HG03520 (cell line): ENCODE measurements at regions not wholly inside any gene's neighbourhood (a gene's known extent, or its start where the extent isn't known, plus 50 kb on each side); places are given as distances from the start of the nearest gene placed in this dataset.
A peak's percentile ranks its signal among the peaks of the same experiment; 100 is the strongest.

Experiments used
- ATAC-seq: cut with Tn5 transposase; IDR thresholded peaks from one replicate; pipeline ENCODE4 v1.9.1; 2021; ENCODE audit warnings: mild to moderate bottlenecking, moderate library complexity; ENCODE audit not compliant: unreplicated experiment

- ATAC-seq = no peak
Measured at GRCh38 chr11:128266893-128267292, 320.5 kb downstream of the ETS1 start.

DNA sequence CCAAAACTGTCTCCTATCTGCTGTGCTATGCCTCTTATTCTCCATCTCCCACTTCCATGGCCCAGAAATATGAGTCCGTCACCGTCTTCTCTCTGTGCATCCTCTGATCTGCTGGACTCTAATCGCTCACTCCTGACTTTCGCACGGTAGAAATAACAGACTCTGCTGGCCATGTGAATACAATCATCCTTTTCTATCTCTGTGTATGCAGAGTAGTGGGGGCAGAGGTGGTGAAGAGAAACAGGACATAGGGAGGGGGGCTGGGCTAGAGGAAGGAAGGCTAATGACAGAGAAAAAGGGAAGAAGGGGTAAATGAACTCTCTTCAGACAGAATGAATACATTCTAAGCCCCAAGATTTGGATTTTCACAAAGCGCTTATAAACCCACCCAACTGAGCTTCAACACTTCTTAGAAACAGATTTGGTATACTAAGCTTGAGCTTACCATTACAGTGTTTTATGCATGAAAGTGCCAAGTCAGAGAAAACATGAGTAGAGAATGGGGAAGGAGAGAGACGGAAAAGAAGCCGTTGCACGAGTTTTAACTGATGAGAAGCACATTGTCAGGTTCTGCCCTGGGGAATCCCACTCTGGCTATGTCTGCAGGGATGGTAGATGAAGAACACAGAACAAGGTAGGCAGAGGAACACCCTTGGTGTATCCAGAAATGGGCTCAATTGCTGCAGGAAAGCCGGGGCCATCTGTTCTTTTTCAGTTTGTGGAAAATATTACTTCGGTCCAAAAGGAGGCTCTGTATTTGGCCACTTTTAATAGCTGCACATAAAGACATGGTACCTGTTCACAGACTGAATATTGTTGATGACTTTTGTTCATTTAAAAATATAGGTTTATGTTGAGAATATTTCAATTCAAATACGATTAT lies 324.7 kb downstream of the ETS1 start:
- ATAC-seq = no peak

DNA sequence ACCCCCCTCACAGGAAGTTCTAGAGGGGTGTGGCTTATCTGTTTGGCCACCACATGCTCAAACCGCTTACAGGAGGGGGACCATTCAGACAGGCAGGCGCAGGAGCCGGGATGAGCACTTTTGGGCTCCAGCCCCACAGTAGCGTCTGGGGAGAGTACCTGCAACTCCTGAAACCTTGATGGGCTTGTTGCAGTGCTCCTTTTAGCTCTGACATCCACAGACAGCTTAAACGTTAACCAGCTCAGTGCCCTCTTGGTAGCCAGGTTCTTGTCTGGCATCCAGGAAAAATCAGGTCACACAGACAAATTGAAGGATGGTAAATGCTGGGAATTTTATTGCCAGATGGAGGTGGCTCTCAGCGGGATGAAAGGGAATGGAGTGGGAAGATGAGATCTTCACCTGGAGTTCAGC lies 326.3 kb downstream of the ETS1 start:
- ATAC-seq = no peak

- ATAC-seq = no peak
Measured at GRCh38 chr11:128260398-128260797, 327.0 kb downstream of the ETS1 start.

GRCh38 chr11:128259816-128260215 lies 327.5 kb downstream of the ETS1 start:
- no peak for ATAC-seq

DNA sequence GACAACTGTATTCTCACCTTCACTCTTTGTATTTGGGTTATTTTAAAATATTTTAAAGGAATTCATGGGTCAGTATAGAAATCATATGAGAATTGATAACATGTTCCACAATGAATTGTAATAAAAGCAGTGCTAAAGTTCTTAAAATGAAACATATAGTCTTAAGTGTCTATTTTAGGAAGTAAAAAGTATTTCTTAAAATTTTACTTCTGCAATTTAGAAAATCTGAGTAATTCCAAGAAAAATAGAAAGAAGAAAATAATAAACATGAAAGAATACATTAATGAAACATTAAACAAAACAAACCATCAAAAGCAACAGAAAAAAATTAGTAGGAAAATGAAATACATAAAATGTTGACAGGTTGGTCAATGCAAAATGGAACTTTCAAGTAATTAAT lies 332.4 kb downstream of the ETS1 start:
- no peak for ATAC-seq

DNA sequence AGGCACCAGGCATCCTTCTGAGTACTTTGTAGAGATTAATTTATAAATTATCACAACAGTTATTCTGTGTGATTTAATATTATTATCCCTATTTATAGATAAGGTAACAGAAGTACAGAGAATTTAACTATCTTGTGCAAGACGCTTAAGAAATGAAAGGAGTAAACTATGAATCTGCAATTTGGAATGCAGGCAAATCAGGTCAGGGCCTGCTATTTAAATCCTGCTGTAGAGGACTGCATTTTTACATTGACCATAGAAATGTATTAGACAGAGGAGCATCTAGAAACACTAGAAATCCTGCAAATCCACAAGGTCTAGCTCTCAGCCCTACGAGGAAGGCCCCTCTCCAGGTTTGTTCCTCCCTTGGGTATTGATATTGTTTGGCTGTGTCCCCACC lies 336.2 kb downstream of the ETS1 start:
- no peak for ATAC-seq

- no peak for ATAC-seq
Measured at GRCh38 chr11:128250482-128250881, 336.9 kb downstream of the ETS1 start.

DNA sequence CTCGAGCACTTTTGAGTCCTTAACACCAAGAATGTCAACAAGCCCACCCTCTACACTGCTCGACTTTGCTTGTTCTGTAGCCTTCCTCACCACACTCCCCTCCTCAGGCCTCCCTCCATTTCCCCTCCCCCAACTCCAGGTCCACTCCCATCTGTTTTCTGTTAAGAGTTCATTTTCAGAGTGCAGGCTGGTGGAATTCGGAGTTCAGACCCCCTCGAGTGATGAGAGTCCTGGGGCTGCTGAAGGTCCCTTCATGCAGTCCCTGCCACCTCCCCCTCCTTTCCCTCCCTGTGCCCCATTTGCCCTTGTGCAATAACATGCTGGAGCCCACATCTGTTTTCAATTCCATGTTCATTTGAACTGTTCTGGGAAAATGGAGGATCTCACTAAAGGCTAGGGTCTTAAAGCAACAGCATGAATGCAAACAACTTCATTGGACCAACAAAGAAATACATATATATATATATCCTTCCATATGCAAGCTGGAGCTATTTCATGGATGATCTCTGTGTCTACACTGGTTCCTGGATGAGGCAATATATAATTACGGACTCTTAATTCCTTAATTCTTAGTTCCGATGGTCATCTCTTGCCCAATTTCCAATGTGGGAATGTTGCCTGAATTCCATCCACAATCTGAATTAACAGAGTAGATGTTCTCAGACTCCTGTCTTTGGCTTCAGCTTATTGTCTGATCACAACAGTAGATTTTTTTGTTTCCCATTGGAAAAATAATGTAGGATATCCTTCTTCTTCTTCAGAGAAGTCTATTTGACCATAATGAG lies 340.4 kb downstream of the ETS1 start:
- ATAC-seq = no peak

DNA sequence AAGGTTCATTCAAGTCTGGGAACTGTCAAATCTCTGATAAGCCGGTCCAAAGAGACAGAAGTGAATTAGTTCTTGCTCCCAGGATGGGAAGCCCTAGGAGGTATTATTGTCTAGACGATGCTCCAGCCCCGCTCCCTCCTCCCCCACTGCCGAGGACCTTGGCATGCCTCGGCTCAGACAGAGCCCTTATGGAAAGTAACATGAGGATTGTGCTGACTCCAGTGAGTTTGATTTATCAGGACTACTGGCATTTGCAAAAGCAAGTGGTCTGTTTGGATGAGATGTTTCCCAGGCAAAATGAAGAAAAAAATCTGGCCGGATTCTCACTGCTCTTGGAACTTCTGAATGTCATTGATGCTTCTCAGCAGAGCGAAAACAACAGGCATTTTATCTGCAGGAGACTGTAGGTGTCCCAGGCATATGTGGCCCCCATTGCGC lies 341.0 kb downstream of the ETS1 start:
- ATAC-seq = no peak

GRCh38 chr11:128244871-128245270 lies 342.5 kb downstream of the ETS1 start:
- no peak for ATAC-seq

- no peak for ATAC-seq
Measured at GRCh38 chr11:128242451-128242850, 344.9 kb downstream of the ETS1 start.

DNA sequence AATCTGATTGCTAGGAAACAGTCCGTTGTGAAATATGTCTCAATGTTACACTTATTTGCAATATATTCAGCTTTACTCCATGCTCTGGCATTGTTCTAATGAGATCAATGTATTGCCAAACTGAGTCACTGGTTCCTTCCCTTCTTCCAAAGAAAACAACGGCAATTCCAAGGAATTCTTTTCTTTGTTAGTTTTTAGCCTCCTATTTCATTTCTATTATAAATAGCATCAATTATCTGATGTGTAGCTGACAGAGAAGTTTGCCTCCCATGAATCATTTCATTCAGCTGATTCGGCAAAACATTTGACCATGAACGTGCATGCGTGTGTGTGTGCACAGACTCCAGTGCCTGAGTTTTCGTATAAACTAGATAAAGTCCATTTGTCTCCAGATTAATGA lies 346.8 kb downstream of the ETS1 start:
- no peak for ATAC-seq

GRCh38 chr11:128239306-128239705 lies 348.1 kb downstream of the ETS1 start:
- ATAC-seq = no peak

DNA sequence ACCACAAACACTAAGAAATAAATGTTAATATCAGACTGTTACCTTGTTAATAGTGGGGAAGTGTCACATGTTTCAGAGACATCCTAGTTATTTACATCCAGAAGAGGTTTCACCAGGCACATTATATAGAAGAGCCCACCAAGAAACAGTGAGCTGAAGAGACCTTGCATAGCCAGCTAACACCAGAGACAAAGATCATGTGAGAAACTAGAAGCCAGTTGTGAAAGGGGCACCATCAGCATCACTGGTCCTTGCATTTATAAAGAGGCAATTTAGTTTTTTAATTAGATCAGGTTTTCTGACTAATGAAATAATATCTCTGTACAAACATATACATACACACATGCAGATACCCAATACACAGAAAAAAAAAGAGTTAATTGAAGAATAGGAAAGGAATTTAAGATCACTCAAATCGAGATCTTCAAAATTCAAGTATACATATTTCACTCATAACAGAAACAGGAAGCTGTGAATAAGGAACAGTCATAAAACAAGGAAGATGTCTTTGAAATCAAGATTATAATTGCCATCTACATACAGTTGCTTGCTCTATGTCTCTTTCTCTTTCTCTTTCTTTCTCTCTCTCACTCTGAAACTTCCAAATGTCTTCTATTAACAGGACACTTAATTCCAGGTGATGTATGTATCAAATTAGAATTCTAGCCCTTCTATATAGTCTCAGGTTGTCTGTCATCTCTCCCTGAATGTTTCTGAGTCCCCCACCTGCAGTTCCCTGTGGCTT lies 348.7 kb downstream of the ETS1 start:
- ATAC-seq = peak; percentile 60

- ATAC-seq = no peak
Measured at GRCh38 chr11:128236506-128237498, 350.6 kb downstream of the ETS1 start.

DNA sequence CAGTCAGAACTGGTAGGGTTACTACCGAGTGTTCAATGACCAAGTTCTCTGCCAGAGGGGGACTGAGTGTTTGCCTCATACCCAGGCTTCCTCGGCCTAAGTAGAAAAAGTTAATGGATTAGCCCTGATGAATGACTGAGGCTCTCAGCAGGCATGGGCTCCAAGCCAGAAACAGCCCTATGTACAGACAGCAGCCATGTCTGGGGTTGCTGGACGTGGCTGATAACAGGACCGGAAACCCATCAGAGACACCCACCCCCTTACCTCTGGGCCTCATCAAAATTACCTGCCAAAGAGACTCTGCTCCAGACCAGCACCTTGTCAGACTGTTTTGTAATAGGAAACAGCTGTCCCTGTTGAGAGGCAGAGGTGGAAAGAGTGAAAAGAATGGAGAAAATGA lies 351.4 kb downstream of the ETS1 start:
- ATAC-seq = no peak

- no peak for ATAC-seq
Measured at GRCh38 chr11:128235426-128235825, 351.9 kb downstream of the ETS1 start.

DNA sequence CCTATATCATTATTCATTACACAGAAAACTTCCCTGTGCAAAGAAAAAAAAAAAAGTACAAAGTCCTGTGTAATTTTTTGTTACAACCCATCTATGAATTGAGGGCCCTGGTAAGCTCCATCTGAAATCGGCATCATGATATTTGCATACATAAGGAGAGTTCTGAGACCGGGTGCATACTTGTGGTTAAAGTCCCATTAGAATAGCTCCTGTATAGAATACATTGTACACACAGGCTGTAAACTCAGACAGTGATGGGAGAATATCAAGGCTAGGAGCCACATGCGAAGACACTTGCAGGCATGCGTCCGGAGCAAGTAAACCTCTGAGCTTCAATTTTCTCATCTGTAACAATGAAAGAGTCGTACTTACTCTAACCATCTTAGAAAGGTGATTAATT lies 353.2 kb downstream of the ETS1 start:
- no peak for ATAC-seq

DNA sequence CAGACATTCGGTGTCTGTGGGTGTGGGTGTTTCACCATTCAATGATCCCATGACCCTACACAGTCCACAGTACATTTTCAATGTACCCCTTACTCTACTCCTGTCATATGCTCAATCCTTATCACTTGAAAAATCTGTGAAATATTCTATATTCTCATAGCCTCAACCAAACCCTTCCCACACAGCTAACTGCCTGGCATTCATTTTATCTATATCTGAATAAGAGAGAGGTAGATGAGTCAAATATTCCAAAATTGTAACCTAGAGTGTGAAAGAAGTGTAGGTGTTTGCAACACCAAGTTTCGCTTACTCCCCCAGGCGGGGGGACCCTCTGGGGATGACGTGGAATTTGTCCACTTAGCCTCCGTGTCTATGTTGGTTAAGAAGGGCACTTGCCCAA lies 354.8 kb downstream of the ETS1 start:
- ATAC-seq = no peak
